ENCODE measurements at regions not wholly inside any gene's neighbourhood (a gene's known extent, or its start where the extent isn't known, plus 50 kb on each side); places are given as distances from the start of the nearest gene placed in this dataset.
"Not testable (repeated sequence)": the region's sequence is repeated elsewhere in the genome, so short reads cannot be mapped to it uniquely, and the experiment has no call there.

GRCh38 chr12:105522166-105522825 lies 191.8 kb downstream of the C12orf75 start:
- no peak overlapping the region for H3K4me3 ChIP-seq (ENCODE audit: low read depth, low read length)
- peak; percentile 34 for DNase-seq (ENCODE audit: low read depth)
- TF ChIP-seq CTCF (IDR thresholded peaks at IDR 0.05; ENCODE audit: insufficient read depth, low read depth, low read length), result no peak

- no peak overlapping the region for H3K4me3 ChIP-seq (ENCODE audit: low read depth, low read length)
- DNase-seq (ENCODE audit: low read depth), result peak; percentile 85
- no peak for TF ChIP-seq CTCF (IDR thresholded peaks at IDR 0.05; ENCODE audit: insufficient read depth, low read depth, low read length)
These were observed 192.9 kb downstream of the C12orf75 start for GRCh38 chr12:105523164-105524057.

GRCh38 chr12:105524961-105525360 lies 194.5 kb downstream of the C12orf75 start:
- no peak for DNase-seq (ENCODE audit: low read depth)
- TF ChIP-seq CTCF (IDR thresholded peaks at IDR 0.05; ENCODE audit: insufficient read depth, low read depth, low read length), result no peak
- no peak overlapping the region for H3K4me3 ChIP-seq (ENCODE audit: low read depth, low read length)

- DNase-seq (ENCODE audit: low read depth), result no peak
- no peak for TF ChIP-seq CTCF (IDR thresholded peaks at IDR 0.05; ENCODE audit: insufficient read depth, low read depth, low read length)
- H3K4me3 ChIP-seq (ENCODE audit: low read depth, low read length), result no peak overlapping the region
These were observed 203.6 kb downstream of the C12orf75 start for GRCh38 chr12:105534068-105534467.

GRCh38 chr12:105535033-105535432 lies 204.5 kb downstream of the C12orf75 start:
- not testable (repeated sequence) for H3K4me3 ChIP-seq (ENCODE audit: low read depth, low read length); DNase-seq (ENCODE audit: low read depth)

- TF ChIP-seq CTCF (IDR thresholded peaks at IDR 0.05; ENCODE audit: insufficient read depth, low read depth, low read length), result no peak
- peak; percentile 33 for DNase-seq (ENCODE audit: low read depth)
- no peak overlapping the region for H3K4me3 ChIP-seq (ENCODE audit: low read depth, low read length)
These were observed 208.4 kb downstream of the C12orf75 start for GRCh38 chr12:105538880-105539279.

GRCh38 chr12:105539735-105540134 lies 209.2 kb downstream of the C12orf75 start:
- H3K4me3 ChIP-seq (ENCODE audit: low read depth, low read length), result no peak overlapping the region
- DNase-seq (ENCODE audit: low read depth), result no peak
- no peak for TF ChIP-seq CTCF (IDR thresholded peaks at IDR 0.05; ENCODE audit: insufficient read depth, low read depth, low read length)

Data from fibroblast of villous mesenchyme (primary cell).